D721Med (cell line): ENCODE measurements at regions not wholly inside any gene's neighbourhood (a gene's known extent, or its start where the extent isn't known, plus 50 kb on each side); places are given as distances from the start of the nearest gene placed in this dataset.
"Not testable (repeated sequence)": the region's sequence is repeated elsewhere in the genome, so short reads cannot be mapped to it uniquely, and the experiment has no call there.

ENCODE experiments used
- DNase-seq: peaks from one replicate; pipeline ENCODE4 v3.0.0; 2011; ENCODE audit warnings: low spot score; ENCODE audit not compliant: insufficient read length
- FAIRE-seq: peaks from 2 replicates; lab custom pipeline; 2011; peaks lifted over from hg19 to GRCh38; lab: Jason Lieb, UNC
- TF ChIP-seq, protein P1 (sequence below): IDR thresholded peaks from 2 replicates; pipeline ENCODE4 v1.5.1; 2012; ENCODE audit warnings: mild to moderate bottlenecking, control low read depth; ENCODE audit not compliant: insufficient read depth; ENCODE audit errors: missing control alignments

DNA sequence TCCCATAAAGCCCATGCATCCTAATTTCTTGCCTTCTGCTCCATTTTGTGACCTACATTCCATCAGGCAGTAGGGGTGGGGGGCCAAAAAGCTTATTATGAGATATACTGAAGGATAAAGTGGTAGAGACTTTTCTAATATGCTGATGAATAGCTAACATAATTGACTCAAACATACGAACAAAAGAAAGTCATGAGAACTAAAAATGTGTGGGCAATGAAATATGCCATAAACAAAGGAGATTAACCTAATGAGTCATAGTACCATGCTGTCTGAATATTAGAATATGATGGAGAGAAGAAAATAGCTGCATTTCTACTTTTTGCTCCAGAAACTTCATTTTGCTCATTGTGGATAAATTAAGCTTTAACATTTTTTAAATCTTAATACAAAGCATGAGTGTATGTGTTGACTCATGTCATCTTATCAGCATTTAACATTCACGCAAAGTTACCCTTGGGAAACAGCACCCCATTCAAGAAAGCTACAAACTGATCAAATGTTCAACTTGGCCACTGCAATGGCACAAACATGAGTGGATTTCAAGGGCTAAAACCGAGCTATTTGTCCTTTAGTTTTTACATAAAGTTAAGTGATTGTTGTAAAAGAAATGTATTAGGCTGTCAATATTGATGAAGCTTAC is 64.0 kb upstream of the DIO2 start:
- peak; percentile 76 for FAIRE-seq
- TF ChIP-seq, protein P1, sequence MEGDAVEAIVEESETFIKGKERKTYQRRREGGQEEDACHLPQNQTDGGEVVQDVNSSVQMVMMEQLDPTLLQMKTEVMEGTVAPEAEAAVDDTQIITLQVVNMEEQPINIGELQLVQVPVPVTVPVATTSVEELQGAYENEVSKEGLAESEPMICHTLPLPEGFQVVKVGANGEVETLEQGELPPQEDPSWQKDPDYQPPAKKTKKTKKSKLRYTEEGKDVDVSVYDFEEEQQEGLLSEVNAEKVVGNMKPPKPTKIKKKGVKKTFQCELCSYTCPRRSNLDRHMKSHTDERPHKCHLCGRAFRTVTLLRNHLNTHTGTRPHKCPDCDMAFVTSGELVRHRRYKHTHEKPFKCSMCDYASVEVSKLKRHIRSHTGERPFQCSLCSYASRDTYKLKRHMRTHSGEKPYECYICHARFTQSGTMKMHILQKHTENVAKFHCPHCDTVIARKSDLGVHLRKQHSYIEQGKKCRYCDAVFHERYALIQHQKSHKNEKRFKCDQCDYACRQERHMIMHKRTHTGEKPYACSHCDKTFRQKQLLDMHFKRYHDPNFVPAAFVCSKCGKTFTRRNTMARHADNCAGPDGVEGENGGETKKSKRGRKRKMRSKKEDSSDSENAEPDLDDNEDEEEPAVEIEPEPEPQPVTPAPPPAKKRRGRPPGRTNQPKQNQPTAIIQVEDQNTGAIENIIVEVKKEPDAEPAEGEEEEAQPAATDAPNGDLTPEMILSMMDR = no peak
- no peak for DNase-seq

DNA sequence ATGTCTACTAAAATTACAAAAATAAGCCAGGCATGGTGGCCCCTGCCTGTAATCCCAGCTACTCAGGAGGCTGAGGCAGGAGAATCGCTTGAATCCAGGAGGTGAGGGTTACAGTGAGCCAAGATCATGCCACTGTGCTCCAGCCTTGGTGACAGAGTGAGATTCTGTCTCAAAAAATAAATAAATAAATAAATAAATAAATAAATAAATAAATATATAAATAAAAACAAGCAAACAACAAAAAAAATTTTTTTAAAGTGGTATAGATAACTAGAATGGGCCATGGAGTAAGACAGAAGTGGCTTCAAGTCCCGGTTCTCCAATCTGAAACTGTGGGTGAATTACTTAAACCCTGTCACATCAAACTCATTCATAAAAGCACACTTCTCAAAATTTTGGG is 63.0 kb upstream of the DIO2 start:
- DNase-seq, FAIRE-seq: not testable (repeated sequence)

DNA sequence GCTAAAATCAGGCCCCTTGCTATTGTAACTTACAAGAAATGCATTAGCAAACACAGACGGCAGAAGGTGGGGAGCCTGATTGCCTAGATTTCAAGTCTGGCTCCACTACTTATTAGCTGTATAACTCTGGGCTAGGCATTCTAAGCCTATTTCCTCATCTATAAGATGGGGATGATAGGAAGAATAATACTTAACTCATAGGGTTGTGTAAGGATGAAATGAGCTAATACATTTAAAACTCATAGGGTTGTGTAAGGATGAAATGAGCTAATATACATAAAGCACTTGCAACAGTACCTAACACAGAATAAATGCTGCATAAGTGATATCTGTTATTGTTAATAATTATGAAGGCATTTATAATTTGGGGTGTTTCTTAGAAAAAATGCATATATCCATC is 60.1 kb upstream of the DIO2 start:
- FAIRE-seq (no peak), DNase-seq (no peak)
- TF ChIP-seq, protein P1 = no peak

DNA sequence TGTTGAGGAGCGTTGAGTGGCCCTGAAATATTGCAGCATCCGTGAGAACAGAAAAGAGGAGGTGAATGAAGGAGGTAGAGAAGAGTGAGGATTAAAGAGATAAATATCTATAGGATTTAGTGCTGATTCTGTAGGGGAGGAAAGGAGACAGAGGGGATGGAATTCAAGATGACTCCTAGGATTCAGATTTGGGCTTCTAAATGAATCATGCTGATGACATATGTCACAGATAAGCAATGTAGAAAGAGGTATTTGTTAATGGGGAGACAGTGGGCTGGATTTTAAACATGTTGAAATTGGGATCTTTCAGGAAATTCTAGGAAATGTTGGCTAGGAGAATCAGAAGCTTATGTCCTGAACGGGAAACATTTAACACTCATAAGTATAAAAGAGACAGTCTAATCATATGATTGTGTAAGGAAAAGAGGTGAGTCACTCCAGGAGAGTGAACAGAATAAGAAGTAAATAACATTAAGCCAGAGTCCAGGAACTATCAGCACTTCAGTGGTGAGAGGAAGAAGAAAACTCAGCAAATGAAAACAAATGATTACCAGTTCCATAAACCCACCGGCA is 58.1 kb upstream of the DIO2 start:
- no peak for FAIRE-seq
- TF ChIP-seq, protein P1 = no peak
- DNase-seq = no peak

DNA sequence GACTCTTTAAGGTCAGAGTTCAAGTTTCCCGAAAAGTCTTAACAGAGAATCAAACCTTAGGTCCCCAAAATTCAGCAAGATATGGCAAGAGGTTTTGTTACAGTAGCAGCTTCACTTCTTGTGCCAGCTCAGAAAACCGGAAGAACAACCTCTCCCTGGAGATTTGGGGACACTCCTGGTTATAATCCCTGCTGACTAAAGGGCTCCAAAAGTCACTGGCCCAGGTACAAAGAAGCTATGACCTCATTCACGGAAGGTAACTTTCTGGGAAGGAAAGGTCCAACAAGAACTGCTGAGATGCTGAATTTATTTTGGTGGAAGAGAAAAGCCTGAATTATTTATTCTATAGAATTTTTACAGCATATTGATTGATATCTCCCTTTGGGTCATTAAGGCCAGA is 55.6 kb upstream of the DIO2 start:
- no peak for DNase-seq
- no peak for FAIRE-seq

DNA sequence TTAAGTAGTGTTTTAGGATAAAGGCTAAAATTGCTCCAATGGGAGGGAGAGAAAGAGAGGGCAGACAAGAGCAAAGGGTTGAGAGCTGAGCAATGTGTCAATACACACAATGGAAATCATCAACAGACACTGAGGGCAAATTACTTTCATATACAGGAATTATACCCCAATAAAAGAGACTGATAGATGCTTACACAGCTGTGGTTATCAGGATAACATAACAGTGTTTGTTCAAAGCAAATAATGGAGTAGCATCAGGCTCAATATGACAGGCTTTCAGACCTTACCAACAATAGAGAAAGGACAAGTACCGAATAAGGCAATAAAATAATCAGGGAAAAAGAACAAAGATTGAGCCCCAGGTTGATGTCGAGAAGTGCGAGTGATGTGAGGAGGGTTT is 53.4 kb upstream of the DIO2 start:
- no peak for DNase-seq
- FAIRE-seq = no peak
- TF ChIP-seq, protein P1 = no peak

More for the DNA sequence above, 55.6 kb upstream of the DIO2 start:
- TF ChIP-seq, protein P1 = no peak
